NCI-H2107 (cell line): ENCODE measurements at regions not wholly inside any gene's neighbourhood (a gene's known extent, or its start where the extent isn't known, plus 50 kb on each side); places are given as distances from the start of the nearest gene placed in this dataset.
"Not testable (repeated sequence)": the region's sequence is repeated elsewhere in the genome, so short reads cannot be mapped to it uniquely, and the experiment has no call there.

ENCODE experiments used
- DNase-seq: peaks from one replicate; lab custom pipeline; 2025; lab: John Stamatoyannopoulos, UW

- DNase-seq: no peak
Observed at GRCh38 chr6:96743496-96743895, 93.8 kb downstream of the GPR63 start.

GRCh38 chr6:96742702-96743101 lies 94.6 kb downstream of the GPR63 start:
- DNase-seq: no peak

- no peak for DNase-seq
Observed at GRCh38 chr6:96735332-96735731, 101.9 kb downstream of the GPR63 start.

GRCh38 chr6:96727144-96727543 lies 110.1 kb downstream of the GPR63 start:
- DNase-seq: no peak

- no peak for DNase-seq
Observed at GRCh38 chr6:96725296-96725695, 112.0 kb downstream of the GPR63 start.

- DNase-seq: no peak
Observed at GRCh38 chr6:96724641-96725040, 112.6 kb downstream of the GPR63 start.

- no peak for DNase-seq
Observed at GRCh38 chr6:96723362-96723761, 113.9 kb downstream of the GPR63 start.

GRCh38 chr6:96721227-96721626 lies 116.0 kb downstream of the GPR63 start:
- DNase-seq: no peak

- DNase-seq: no peak
Observed at GRCh38 chr6:96716221-96716620, 121.1 kb downstream of the GPR63 start.

GRCh38 chr6:96715608-96716007 lies 121.7 kb downstream of the GPR63 start:
- no peak for DNase-seq

- DNase-seq: no peak
Observed at GRCh38 chr6:96704713-96705112, 132.6 kb downstream of the GPR63 start.

- no peak for DNase-seq
Observed at GRCh38 chr6:96702626-96703025, 134.7 kb downstream of the GPR63 start.

GRCh38 chr6:96700915-96701314 lies 136.4 kb downstream of the GPR63 start:
- no peak for DNase-seq

- DNase-seq: not testable (repeated sequence)
Observed at GRCh38 chr6:96694429-96694828, 131.5 kb downstream of the FHL5 start.

GRCh38 chr6:96687121-96687520 lies 124.2 kb downstream of the FHL5 start:
- no peak for DNase-seq

GRCh38 chr6:96685702-96686101 lies 122.8 kb downstream of the FHL5 start:
- no peak for DNase-seq

GRCh38 chr6:96683819-96684528 lies 121.0 kb downstream of the FHL5 start:
- no peak for DNase-seq

- no peak for DNase-seq
Observed at GRCh38 chr6:96682017-96682416, 119.1 kb downstream of the FHL5 start.

- DNase-seq: peak; percentile 9
Observed at GRCh38 chr6:96675597-96675996, 112.7 kb downstream of the FHL5 start.
